Fibroblast of skin of abdomen (primary cell): ENCODE measurements at regions not wholly inside any gene's neighbourhood (a gene's known extent, or its start where the extent isn't known, plus 50 kb on each side); places are given as distances from the start of the nearest gene placed in this dataset.

ENCODE experiments used
- DNase-seq: peaks from one replicate; pipeline ENCODE4 v3.0.0-alpha.2; 2013

- DNase-seq: no peak
Measured at GRCh38 chr11:135075740-135076139, 663.7 kb upstream of the B3GAT1 start.

- DNase-seq: no peak
Measured at GRCh38 chr11:135074397-135074998, 662.5 kb upstream of the B3GAT1 start.

- no peak for DNase-seq
Measured at GRCh38 chr11:135073870-135074269, 661.8 kb upstream of the B3GAT1 start.

- no peak for DNase-seq
Measured at GRCh38 chr11:135073381-135073780, 661.3 kb upstream of the B3GAT1 start.

GRCh38 chr11:135069890-135070289 is 657.8 kb upstream of the B3GAT1 start:
- no peak for DNase-seq

GRCh38 chr11:135069063-135069462 is 657.0 kb upstream of the B3GAT1 start:
- no peak for DNase-seq

GRCh38 chr11:135062994-135063393 is 651.0 kb upstream of the B3GAT1 start:
- no peak for DNase-seq

GRCh38 chr11:135061166-135061565 is 649.1 kb upstream of the B3GAT1 start:
- DNase-seq: no peak

- DNase-seq: no peak
Measured at GRCh38 chr11:135046986-135047385, 634.9 kb upstream of the B3GAT1 start.

GRCh38 chr11:135046556-135046955 is 634.5 kb upstream of the B3GAT1 start:
- DNase-seq: no peak

GRCh38 chr11:135043434-135043833 is 631.4 kb upstream of the B3GAT1 start:
- no peak for DNase-seq

GRCh38 chr11:135037828-135038227 is 625.8 kb upstream of the B3GAT1 start:
- no peak for DNase-seq

GRCh38 chr11:135036488-135037297 is 624.7 kb upstream of the B3GAT1 start:
- no peak for DNase-seq

GRCh38 chr11:135035282-135035681 is 623.2 kb upstream of the B3GAT1 start:
- no peak for DNase-seq

- DNase-seq: no peak
Measured at GRCh38 chr11:135033540-135033939, 621.5 kb upstream of the B3GAT1 start.

- no peak for DNase-seq
Measured at GRCh38 chr11:135031205-135031989, 619.4 kb upstream of the B3GAT1 start.

- peak; percentile 23 for DNase-seq
Measured at GRCh38 chr11:135027461-135027860, 615.4 kb upstream of the B3GAT1 start.

- no peak for DNase-seq
Measured at GRCh38 chr11:135023499-135023898, 611.5 kb upstream of the B3GAT1 start.

GRCh38 chr11:135022454-135022853 is 610.4 kb upstream of the B3GAT1 start:
- no peak for DNase-seq

GRCh38 chr11:135019899-135020298 is 607.9 kb upstream of the B3GAT1 start:
- no peak for DNase-seq

- DNase-seq: no peak
Measured at GRCh38 chr11:135019343-135019871, 607.4 kb upstream of the B3GAT1 start.

GRCh38 chr11:135017296-135017695 is 605.3 kb upstream of the B3GAT1 start:
- DNase-seq: no peak

- no peak for DNase-seq
Measured at GRCh38 chr11:135015966-135016365, 603.9 kb upstream of the B3GAT1 start.
